NCI-H1092 (cell line): ENCODE measurements at regions not wholly inside any gene's neighbourhood (a gene's known extent, or its start where the extent isn't known, plus 50 kb on each side); places are given as distances from the start of the nearest gene placed in this dataset.

Source experiments
- DNase-seq: peaks from one replicate; lab custom pipeline; 2025; lab: John Stamatoyannopoulos, UW

- DNase-seq = no peak
Observed at GRCh38 chr9:91066856-91067255, 265.2 kb downstream of the SYK start.

- DNase-seq = no peak
Observed at GRCh38 chr9:91067306-91067860, 265.8 kb downstream of the SYK start.

GRCh38 chr9:91071184-91071990 lies 269.8 kb downstream of the SYK start:
- no peak for DNase-seq

GRCh38 chr9:91073049-91073810 lies 271.6 kb downstream of the SYK start:
- DNase-seq = no peak

GRCh38 chr9:91073811-91074771 lies 272.5 kb downstream of the SYK start:
- no peak for DNase-seq

- DNase-seq = no peak
Observed at GRCh38 chr9:91074866-91075265, 273.2 kb downstream of the SYK start.

GRCh38 chr9:91075279-91075678 lies 273.7 kb downstream of the SYK start:
- DNase-seq = no peak

GRCh38 chr9:91077624-91078368 lies 276.2 kb downstream of the SYK start:
- no peak for DNase-seq

GRCh38 chr9:91078369-91078695 lies 276.7 kb downstream of the SYK start:
- DNase-seq = no peak

- DNase-seq = no peak
Observed at GRCh38 chr9:91082731-91083130, 279.0 kb downstream of the AUH start.

- DNase-seq = no peak
Observed at GRCh38 chr9:91084896-91085516, 276.7 kb downstream of the AUH start.

- no peak for DNase-seq
Observed at GRCh38 chr9:91085517-91086291, 276.0 kb downstream of the AUH start.

GRCh38 chr9:91086657-91087461 lies 274.9 kb downstream of the AUH start:
- DNase-seq = no peak

GRCh38 chr9:91087462-91087759 lies 274.3 kb downstream of the AUH start:
- DNase-seq = no peak

- no peak for DNase-seq
Observed at GRCh38 chr9:91089405-91090129, 272.2 kb downstream of the AUH start.

GRCh38 chr9:91090130-91090410 lies 271.6 kb downstream of the AUH start:
- DNase-seq = no peak

- DNase-seq = no peak
Observed at GRCh38 chr9:91092214-91092613, 269.5 kb downstream of the AUH start.

- DNase-seq = no peak
Observed at GRCh38 chr9:91094324-91095088, 267.2 kb downstream of the AUH start.
